GM21619 (cell line): ENCODE measurements at regions not wholly inside any gene's neighbourhood (a gene's known extent, or its start where the extent isn't known, plus 50 kb on each side); places are given as distances from the start of the nearest gene placed in this dataset.
A peak's percentile ranks its signal among the peaks of the same experiment; 100 is the strongest.

Source experiments
- ATAC-seq: cut with Tn5 transposase; IDR thresholded peaks from one replicate; pipeline ENCODE4 v1.9.1; 2021; ENCODE audit not compliant: unreplicated experiment

DNA sequence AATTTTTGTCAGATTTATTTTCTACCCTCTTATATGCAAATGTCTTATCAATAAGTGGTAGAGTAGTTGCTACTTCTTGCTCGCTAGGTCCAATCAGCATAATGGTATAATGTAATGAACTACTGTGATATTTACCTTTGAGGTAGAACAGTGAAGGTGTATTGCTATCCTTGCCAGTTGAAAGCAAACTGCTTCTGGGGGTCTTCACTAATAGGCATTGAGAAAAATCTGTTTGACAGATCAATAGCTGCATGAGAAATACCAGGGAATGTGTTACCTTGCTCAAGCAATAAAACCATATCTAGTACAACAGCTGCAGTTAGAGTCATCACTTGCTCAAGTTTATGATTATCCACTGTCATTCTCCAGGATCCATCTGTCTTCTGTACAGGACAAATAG is 50.1 kb upstream of the EFEMP1 start:
- ATAC-seq, result no peak

DNA sequence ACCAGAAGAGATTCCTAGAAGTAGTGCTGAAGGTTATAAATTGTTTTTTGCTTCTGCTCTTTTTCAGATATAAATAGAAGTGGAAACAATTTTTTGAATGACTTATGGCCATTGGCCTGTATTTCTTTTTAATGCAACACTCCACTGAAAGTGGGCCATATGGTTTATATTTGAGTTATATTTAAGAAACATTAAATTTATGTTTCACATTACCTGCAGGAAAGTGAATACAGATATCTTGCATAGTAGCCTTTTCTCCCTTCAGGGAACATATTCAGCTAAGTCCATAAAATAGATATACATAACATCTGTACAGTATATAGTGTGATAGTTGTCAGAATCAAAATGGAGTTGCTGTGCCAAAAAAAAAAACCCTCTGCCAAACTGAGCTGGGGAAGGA is 53.1 kb upstream of the EFEMP1 start:
- ATAC-seq, result no peak

DNA sequence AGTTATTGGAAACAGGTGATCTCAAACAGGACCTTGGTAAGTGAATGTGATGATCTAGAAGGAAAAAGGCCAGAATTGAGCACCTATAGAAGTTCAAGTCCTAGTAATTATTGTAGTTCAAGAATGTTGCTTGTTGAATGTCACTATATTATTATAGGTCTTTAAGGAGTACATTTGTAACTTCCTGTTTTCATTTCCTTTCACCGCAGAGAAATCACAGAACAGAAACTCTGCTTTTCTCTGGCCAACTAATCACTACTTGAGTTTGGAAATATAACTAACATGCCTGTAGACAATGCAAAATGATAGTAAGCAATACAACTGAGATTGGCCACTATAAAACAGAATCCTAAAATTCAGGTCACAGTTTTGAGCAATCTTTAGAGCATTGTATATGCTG is 61.8 kb upstream of the EFEMP1 start:
- peak; percentile 91 for ATAC-seq

DNA sequence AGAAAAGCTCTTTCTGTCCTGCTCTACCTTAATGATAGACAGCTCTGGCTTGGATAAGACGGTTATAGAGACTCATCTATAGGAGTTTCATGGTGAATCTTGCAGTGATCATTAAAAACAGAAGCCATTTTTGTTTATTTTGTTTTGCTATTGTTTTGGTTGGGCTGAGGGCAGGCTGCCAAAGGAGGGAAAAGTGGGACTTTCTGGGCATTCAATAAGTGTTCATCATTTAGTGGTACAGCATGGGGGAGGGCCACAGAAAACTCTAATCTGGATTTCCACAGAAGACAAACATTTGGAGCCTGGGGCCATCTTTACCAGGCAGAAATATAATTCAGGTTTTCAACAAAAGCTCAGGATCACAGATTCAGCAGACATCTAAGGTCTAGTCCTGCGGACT is 62.4 kb upstream of the EFEMP1 start:
- no peak for ATAC-seq

DNA sequence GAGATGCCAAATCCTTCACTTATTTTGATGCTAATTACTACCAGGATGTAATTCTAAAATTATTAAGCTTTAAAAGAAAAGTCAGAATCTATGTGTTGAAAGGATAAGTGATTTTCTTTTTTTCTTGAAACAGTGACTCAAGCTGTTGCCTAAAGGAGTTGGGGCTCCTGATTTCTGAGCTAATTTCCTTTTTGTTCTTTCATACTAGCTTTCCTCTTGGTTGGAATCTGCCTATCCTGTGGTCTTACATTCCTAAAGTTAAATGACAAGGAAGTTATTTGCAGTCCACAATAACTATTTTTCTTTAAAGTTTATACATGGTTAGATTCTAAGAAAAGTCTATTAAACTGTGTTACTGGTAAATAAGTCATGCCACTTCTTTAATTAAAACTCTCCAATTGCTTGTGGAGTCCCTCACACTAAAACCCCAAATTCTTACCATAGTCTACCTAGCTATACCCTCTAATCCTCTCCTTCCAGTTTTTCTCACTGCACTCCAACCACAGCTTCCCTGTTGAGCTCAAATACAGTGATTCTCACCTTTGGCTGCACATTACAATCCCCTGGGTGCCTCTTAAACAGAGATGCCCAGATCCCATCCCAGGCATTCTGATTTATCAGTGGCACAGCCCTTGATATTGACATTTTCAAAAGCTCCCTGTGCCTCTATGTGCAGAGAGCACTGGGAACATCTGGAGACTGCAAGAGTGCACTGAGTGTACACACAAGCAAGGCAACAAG is 63.3 kb upstream of the EFEMP1 start:
- no peak for ATAC-seq

DNA sequence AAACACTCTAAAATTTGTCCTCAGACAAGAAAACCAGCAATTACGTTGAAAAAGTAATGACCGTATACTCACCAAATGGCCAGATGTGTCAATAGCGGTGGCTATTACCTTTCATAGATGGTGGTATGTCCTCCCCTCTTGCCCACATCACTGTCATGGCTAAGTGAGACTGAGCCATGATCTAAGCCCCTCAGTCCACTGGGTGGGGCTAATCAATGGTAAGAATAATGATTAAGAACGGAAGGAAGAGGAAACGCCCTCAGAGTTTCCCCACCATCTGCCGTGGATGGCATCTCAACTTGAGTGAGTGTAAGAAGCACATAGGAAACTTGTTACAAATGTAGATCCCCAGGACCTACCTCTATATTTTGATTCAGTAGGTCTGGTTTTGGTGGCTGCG is 65.8 kb upstream of the EFEMP1 start:
- no peak for ATAC-seq

DNA sequence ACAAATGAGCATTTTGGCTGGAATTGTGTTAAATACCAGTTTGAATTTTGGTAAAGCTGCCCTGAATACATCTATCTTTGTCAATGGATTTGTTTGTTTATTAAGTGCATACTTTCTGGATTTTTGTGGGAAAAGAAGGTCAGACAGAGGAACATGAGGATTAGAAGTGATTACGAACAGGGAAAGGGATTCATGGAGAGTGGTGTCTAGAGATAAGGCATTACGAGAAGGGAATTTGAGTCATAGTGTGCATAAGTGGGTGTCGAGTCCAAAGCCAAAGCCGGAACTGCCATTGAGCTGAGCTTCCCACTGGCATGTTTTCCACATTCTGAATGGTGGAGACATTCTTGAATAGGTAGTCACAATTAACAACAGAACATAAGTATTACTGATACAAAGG is 68.9 kb upstream of the EFEMP1 start:
- no peak for ATAC-seq

DNA sequence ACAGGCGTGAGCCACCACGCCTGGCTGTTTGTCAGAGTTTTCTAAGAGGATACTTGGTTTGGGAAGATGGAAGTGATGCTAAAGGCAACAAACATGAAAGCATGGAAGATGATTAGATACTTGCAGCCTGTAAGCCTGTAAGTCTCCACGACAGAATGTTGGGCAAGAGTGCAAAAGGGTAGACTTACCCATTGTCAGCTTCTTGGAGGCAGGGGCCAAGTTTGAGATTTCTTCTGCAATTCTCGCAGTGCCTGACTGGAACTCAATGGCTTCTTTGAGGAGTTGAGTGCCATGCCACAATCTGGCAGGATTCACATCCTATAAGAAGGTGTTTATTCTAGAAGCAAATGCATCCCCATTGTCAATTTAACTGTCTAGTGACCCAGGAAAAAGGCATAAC is 70.1 kb upstream of the EFEMP1 start:
- no peak for ATAC-seq

DNA sequence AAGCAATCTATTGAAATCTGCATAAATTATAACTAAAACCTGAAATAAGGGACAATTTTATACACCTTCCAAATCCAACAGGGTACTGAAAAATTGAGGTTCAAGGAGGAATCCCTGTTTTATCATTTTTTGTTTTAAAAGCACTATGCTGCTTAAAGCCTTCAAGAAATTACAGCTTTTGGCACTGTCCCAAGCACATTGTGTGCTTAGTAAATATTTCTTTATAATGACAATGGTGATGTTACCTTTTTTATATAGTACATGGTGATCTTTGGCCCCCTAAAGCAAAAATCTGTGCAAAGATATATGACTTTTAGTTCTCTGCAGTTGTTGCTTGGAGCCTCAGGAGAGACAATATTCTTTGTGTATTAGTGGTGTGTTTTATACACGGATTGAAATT is 71.6 kb upstream of the EFEMP1 start:
- no peak for ATAC-seq

DNA sequence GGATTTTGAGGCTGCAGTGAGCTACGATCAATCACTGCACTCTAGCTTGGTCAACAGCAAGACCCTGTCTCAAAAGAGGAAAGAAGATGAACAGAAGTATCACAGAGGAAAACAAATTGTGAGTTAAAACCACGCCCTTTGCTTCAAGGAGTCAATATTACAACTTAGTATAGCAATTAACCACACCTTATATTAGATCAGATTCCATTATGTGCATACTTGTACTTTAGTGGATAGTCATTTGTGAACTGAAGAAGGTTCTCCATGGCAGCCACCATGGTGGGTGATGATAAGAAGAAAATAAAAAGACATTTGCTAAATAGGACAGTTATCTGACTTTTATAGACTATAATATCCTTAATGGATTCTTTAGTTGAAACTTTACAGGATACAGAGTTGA is 72.3 kb upstream of the EFEMP1 start:
- ATAC-seq, result no peak

DNA sequence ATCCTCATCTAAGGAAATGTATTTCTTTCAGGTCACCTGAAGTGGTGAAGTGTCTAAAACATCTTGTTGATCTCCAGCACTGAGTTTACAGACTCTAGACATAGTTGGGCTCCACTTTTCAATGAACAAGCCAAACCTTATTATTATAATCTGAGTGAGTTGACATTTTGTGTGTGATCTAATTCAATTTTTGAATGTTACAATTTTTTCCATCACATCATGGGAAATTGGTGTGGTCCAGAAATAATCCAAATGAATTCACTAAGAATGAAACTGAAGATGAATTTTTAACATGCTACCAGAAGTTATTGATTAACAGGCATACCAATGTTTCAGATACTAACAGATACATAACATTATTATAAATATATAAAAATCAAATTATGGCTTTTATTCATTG is 75.6 kb upstream of the EFEMP1 start:
- no peak for ATAC-seq

DNA sequence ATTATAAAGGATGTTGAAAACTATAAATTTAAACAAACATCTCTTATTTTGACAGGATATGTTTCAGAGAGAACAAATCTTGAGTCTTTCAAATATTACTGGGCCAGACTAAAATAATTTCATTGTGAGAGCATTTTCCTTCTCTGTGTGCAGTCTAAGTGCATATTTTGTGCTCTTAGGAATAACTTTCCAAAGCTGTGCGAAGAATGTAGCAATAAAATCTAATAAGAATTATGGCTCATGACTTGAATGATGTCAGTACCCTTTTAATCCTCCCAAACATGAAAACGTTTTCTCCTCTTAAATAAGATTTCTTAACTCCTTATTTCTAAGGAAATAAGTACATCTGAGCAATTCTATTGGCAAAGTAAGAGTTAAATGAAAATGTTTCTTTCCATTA is 76.2 kb upstream of the EFEMP1 start:
- no peak for ATAC-seq

DNA sequence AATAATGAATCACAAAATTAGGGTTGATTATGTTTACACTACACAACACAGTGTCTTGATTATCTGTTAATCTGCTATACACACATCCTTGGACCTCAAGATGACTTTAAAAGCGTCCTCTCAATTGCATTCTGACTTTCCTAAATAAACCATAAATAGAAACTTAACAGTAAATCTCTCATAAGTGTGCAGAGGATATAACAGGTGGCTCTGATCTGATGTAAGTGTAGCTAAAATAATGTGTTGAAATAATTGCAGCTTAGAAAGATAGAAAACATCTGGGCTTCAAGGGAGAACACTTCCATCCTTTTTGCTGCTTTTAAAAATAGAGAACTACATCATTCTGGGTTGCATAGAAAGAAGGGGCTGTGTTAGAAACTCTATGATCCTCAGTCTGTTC is 78.4 kb upstream of the EFEMP1 start:
- no peak for ATAC-seq

DNA sequence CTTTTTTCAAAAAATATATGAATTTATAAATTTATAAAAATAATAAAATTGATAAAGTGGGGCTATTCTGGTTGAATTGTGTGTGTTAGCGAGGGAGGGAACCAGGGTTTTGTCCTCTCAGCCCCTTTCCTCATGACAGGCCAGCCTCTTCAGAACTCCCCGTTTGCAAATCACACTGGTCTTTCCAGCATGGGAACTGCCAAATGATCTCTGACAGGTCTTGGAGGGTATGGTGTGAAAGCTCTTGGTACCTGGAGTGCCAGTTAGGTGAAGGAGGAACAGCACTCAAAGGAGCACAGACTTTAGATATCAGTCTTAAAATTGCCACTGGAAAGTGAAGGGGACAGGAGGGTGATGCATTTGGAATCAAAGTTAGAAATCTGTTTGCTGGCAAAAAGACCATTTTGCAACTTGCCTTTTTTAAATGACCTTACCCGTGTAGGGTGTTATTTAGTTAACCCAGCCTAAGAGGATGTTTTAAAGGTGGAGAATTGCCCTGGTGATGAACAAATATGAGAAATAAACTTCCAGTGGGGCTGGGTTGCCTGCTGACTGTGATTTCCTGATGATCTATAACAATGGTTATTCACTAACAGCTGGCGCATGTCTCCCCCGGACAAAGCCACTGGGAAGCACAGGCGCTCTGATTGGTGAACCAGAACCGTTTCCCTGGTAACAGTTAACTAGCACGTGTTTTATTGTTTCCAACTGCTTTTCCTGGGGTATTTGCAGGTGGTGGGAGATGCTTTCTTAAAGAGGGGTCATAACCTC is 85.3 kb upstream of the EFEMP1 start:
- no peak for ATAC-seq

DNA sequence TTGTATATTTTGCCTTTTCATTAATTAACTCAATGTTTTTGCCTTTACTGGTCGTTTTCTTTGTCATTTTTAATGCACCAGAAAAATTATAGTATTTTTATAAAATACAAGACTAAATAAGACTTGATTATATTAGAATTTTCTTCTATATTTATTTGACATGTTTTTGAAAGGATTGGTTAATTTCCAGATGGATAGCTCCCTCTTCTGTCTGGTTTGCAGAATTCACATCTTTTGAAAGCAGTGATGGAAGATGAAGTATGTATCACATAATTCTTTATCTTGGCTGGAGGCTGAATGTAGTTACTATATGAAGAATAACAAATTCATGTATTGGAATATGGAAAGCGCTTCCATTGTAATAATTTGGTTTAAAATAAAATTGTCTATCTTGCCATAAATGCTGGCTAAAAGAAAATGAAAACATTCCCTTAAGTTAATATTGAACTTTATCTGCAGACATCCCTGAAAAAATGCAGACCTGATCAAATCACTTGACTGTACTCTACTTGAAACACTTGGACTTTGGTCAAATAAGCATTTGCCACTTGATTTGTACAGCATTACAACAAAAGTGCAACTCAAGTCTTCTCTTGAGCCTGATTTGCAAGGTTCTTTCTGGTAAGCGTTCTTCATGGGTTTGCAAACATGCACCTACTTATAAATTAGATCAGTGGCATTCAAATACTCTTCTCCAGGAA is 86.3 kb upstream of the EFEMP1 start:
- no peak for ATAC-seq

DNA sequence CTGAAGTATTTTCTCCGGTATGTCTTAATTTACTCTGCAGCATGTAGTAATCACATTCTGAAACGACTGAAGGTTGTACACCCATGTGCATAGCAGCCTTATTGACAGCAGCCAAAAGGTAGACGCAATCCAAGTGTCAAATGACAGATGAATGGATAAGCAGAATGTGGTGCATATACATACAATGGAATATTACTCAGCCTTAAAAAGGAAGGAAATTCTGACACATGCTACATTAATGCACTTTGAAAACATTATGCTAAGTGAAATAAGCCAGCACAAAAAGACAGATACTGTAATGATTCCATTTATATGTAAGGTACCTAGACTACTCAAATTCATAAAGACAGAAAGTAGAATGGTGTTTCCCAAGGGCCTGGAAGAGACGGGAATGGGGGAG is 88.0 kb upstream of the EFEMP1 start:
- no peak for ATAC-seq

DNA sequence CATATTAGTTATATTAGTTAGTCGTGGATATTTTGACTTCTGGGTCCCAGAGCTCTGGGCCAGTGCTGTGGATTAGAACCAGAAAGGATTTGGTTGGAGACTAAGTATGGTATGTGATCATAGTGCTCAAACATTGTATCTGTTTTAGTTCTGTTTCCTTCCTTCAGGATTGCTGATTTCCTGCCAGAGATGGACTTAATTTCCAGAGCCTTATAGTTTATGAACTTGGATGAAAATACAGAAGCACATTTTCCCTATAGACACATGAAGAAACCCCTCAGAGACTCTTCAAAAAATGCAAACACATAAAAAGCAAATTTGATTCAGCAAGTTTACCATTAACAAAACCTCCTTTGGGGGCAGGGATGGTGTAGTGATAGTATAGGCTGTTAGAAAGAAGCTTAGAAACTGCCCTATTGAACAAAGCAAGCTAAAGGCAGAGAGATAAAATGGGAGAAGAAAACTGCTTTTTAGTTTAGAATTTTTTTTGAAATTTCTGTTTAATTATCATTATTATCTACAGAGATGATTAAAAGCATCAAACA is 88.7 kb upstream of the EFEMP1 start:
- ATAC-seq, result no peak

DNA sequence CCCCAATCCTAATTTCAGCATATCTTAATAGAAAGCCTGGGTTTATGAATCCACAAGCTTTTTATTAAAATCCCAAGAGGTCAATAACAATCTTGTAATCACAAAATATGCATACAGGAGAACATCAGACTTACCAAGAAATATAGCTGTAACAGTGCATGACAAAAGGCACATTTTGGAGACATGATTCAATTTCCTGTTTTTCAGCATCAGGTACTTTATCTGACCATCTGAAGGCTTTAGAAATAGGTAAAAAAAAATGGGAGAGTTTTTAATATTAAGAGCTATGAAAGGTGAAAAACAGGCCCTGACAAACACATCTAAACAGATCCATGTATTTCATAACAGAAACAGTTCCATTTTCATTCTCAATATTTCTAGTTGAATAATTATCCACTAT is 89.9 kb upstream of the EFEMP1 start:
- no peak for ATAC-seq

DNA sequence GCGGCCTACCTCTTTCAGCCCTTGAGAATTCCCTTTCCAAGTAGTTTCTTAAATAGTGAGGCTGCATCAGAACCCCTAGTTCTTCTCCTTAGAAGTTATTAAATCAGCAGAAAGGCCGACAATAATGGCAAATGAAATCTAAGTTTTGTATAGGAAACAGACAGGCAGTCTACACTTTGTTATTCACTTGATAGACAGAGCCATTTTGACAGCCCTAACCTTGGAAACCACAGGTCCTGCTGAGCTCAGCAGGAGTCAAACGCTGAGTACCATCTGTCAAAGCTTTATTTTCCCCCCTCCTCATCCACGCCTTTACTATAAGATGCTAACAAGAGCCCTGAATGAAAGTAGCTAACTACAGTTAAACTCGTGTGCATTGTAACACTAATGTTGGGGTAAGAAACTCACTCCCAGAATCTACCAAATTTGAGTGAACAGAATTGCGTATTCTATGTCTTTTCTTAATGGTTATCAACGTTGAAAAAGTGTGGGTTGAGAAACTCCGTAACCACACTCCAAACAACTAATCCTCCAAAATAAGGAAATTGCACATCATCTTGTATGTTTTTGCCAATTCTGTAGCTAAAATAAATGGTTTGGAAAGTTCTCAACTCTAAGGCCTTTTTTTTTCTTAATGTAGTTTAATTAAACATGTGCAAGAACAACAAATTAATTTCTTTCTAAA is 90.6 kb upstream of the EFEMP1 start:
- ATAC-seq, result no peak

DNA sequence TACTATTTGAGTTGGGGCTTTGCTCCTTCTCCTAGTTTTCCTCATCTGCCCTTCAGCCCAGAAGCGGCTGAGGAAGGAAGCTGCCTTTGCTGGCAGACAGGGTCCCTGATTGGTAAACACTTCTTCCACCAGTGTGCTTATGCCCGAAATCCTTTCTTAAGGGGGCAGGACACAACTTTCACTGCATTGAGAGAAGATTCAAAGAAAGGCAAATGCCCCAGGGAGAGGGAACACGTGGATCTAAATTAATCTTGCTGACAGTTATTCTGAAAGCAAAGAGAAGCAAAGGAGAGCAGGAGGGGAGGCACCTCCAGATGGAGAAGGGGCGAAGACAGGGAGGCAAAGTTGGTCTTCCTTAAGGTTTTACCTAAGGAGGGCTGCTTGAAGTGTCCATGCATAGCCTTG is 92.1 kb upstream of the EFEMP1 start:
- no peak for ATAC-seq

DNA sequence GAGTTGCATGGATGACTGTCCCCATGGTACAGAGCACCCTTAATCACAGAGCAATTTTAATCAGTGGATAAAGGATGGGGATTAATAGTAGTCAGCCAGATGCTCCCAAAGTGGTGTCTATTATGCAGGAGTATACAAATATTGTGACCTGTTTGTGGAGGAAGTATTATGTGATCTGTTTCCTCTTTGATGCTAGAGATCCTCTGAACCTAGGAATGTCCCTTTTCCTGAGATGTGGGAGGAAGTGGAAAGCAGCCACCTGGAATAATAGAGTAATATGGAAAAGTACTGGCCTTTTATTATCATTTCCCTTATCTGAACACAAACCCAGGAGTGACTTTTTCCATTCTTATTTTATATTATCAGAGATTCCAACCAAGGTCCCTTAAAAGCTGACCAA is 94.2 kb upstream of the EFEMP1 start:
- no peak for ATAC-seq
